ENCODE measurements at regions not wholly inside any gene's neighbourhood (a gene's known extent, or its start where the extent isn't known, plus 50 kb on each side); places are given as distances from the start of the nearest gene placed in this dataset.

GRCh38 chr14:55800156-55800785 is 220.3 kb downstream of the KTN1 start:
- Histone ChIP-seq H3K4me3 (no peak overlapping the region), H3K4me1 (ENCODE audit: control insufficient read depth in 5 of 5, insufficient read depth in 5 of 5, low read length in 5 of 5) (no peaks in the 10 kb centered on the region), H3K27ac (ENCODE audit: low read depth in 1 of 2, low read length in 1 of 2) (no peak overlapping the region), H3K9ac (ENCODE audit: insufficient read depth in 1 of 2, low read length in 2 of 2) (no peak overlapping the region), H3K9me3 (ENCODE audit: control insufficient read depth in 4 of 4, insufficient read depth in 3 of 4, low read length in 3 of 4) (no peaks in the 10 kb centered on the region), H3K36me3 (ENCODE audit: control insufficient read depth in 4 of 4, insufficient read depth in 4 of 4, low read length in 4 of 4) (no peaks in the 10 kb centered on the region), H3K27me3 (ENCODE audit: control insufficient read depth in 3 of 3, insufficient read depth in 3 of 3, low read length in 2 of 3) (no peaks in the 10 kb centered on the region)
- 89 to 90% methylated on average over 3 of the region's 3 CpGs for WGBS, 2 donors
- no peak for TF ChIP-seq CTCF (IDR thresholded peaks at IDR 0.05; ENCODE audit: control extremely low read depth, extremely low read depth)
- no peak for ATAC-seq (ENCODE audit: insufficient read depth, low FRiP score)
- no peak for DNase-seq

DNA sequence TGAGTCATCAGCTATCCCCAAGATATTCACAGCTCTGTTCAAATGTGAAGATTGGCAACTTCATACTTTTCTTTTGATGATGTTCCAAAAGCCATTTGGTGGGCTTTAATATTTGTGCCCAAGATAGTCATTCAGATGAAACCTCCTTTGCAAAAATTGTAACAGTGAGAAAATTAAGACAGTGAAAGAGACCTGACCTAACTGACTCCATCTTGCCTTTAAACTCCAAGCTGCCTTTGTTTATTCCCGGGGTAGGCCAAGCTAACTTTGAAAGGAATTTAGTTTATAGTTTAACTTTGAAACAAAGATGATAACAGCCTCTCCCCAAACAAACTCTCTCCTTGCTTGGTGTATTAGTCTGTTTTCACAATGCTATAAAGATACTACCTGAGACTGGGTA is 221.1 kb downstream of the KTN1 start:
- Histone ChIP-seq H3K27me3 (ENCODE audit: control insufficient read depth in 3 of 3, insufficient read depth in 3 of 3, low read length in 2 of 3) (no peaks in the 10 kb centered on the region), H3K9ac (ENCODE audit: insufficient read depth in 1 of 2, low read length in 2 of 2) (no peak overlapping the region), H3K27ac (ENCODE audit: low read depth in 1 of 2, low read length in 1 of 2) (no peak overlapping the region), H3K36me3 (ENCODE audit: control insufficient read depth in 4 of 4, insufficient read depth in 4 of 4, low read length in 4 of 4) (no peaks in the 10 kb centered on the region), H3K9me3 (ENCODE audit: control insufficient read depth in 4 of 4, insufficient read depth in 3 of 4, low read length in 3 of 4) (no peaks in the 10 kb centered on the region), H3K4me3 (no peak overlapping the region), H3K4me1 (ENCODE audit: control insufficient read depth in 5 of 5, insufficient read depth in 5 of 5, low read length in 5 of 5) (no peaks in the 10 kb centered on the region)
- WGBS, 2 donors, result 0% methylated on average over 1 of the region's 1 CpG
- ATAC-seq (ENCODE audit: insufficient read depth, low FRiP score) (no peak), DNase-seq (no peak)
- TF ChIP-seq CTCF (IDR thresholded peaks at IDR 0.05; ENCODE audit: control extremely low read depth, extremely low read depth), result no peak

GRCh38 chr14:55802986-55803872 is 223.2 kb downstream of the KTN1 start:
- no peak for TF ChIP-seq CTCF (IDR thresholded peaks at IDR 0.05; ENCODE audit: control extremely low read depth, extremely low read depth)
- ATAC-seq (ENCODE audit: insufficient read depth, low FRiP score) (no peak), DNase-seq (no peak)
- Histone ChIP-seq H3K27me3 (ENCODE audit: control insufficient read depth in 3 of 3, insufficient read depth in 3 of 3, low read length in 2 of 3) (peaks cover 0 to 3% (median 0%) of the 10 kb centered on the region in 3 donors), H3K4me1 (ENCODE audit: control insufficient read depth in 5 of 5, insufficient read depth in 5 of 5, low read length in 5 of 5) (peaks cover 4 to 10% (median 7%) of the 10 kb centered on the region in 5 donors), H3K27ac (ENCODE audit: low read depth in 1 of 2, low read length in 1 of 2) (no peak overlapping the region), H3K36me3 (ENCODE audit: control insufficient read depth in 4 of 4, insufficient read depth in 4 of 4, low read length in 4 of 4) (no peaks in the 10 kb centered on the region), H3K9ac (ENCODE audit: insufficient read depth in 1 of 2, low read length in 2 of 2) (no peak overlapping the region), H3K9me3 (ENCODE audit: control insufficient read depth in 4 of 4, insufficient read depth in 3 of 4, low read length in 3 of 4) (no peaks in the 10 kb centered on the region), H3K4me3 (no peak overlapping the region)
- WGBS, 2 donors, result 91 to 96% methylated on average over 4 of the region's 4 CpGs

Measured in lung (tissue), 11 donors.